Fibroblast of skin of scalp (primary cell): ENCODE measurements at regions not wholly inside any gene's neighbourhood (a gene's known extent, or its start where the extent isn't known, plus 50 kb on each side); places are given as distances from the start of the nearest gene placed in this dataset.

Experiments used
- DNase-seq: peaks from one replicate; pipeline ENCODE4 v3.0.0-alpha.2; 2013

DNA sequence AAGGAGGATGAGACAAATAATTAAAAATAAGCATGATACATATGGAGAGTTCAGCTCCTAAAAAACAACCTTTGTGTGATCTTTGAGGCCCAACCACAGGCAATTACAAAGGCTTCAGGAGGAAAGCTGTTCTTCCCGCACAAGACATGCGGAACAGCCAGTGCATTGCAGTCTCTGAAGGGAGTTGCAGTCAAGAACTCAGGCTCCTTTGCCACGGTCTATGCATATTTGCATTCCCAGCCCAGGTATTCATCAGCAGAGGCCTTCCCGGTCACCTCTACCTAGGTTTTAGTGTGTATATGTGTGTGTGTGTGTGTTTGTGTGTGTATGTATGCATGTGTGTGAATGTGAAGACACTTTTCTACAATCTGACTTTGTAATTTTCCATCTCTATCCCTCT is 600.6 kb upstream of the PCDH10 start:
- DNase-seq, result no peak

DNA sequence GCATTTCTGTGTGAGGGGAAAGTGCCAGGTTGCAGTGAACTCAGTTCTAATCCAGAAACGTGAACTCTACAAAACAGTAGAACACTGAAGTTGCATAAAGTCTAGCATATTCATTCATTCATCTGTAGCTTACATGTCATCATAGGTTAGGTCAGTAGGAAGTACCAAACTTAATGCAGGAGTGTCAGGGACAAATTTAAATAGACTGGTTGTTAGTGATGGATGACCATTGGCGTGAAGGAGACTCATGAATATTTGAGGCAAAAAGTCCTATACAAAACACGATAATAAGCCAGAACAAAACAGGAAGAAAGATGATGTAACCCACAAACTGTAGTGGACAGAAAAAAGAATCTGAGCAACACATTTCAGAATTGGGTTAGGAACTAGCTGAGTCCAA is 592.8 kb upstream of the PCDH10 start:
- DNase-seq, result no peak

DNA sequence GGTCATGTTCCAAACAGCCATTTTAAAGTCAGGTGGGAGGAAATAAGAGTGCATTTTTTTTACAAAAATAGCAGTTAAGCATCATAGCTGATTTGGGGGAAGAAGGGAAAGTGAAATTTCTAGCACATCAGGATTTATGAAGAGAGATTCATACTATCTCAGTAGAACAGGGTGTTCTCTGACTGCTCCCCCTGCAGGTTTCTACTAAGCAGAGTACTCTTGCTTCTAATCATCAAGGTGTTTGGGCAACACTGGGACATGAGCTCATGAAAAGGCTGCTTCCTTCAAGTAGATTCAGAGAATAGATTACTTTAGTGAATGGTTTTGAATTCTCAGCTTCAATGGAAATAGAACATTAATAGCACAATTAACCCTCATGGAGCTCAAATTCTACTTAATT is 591.4 kb upstream of the PCDH10 start:
- DNase-seq, result no peak

DNA sequence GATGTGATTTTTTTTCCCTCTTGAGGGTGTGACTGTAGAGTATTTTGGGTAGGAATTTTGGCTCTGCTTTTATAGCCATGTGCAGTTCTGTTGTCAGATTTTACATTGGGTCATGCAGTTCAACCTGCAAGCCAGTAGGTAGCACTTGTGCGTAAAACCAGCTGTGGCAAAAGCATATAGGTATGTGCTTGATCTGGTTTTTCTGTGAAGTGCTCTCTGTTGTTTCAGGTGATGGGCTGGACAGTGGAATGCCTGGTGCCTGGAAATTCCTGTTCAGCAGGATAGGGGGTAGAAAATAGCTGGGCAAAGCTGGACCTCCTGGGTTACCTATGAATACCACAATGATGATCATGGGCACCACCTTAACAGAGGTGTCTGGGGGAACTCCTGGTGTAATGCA is 584.2 kb upstream of the PCDH10 start:
- no peak for DNase-seq

DNA sequence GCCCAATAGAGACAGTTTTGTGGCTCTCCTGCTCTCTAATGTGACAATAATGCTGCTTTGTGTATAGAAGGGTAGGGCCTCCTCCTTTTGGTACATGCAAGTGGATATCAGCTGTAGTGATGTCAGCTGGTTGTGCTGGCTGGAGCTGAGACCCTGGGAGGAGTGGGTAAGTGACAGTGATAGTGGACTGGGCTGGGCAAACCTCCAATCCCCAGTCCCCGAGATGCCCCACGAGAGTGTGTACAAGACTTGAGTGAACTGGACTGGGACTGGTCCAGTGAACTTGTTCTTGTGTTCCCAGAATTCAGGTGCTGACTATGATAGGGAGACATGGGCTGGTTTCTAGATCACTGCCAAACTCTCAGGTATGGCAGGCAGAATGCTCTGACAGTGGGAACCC is 583.6 kb upstream of the PCDH10 start:
- DNase-seq, result no peak

DNA sequence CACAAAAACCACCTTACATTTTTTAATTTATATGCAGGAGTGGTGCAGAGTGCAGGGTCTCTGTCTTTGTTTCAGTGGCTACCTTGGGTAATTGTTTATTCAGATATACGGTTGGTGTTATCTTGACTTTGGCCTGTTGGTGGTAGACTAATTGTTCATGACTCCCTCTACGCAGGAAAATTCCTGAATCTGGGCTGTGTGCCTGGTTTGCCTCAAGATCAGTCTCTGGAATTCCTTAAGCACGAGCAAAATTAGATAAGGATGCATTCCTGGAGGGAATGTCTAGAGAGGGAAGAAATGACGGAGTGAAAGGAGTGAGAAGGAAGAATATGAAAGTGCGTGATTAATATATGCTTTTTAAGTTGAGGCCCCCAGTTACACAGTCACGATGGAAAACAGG is 576.9 kb upstream of the PCDH10 start:
- DNase-seq, result peak; percentile 29

DNA sequence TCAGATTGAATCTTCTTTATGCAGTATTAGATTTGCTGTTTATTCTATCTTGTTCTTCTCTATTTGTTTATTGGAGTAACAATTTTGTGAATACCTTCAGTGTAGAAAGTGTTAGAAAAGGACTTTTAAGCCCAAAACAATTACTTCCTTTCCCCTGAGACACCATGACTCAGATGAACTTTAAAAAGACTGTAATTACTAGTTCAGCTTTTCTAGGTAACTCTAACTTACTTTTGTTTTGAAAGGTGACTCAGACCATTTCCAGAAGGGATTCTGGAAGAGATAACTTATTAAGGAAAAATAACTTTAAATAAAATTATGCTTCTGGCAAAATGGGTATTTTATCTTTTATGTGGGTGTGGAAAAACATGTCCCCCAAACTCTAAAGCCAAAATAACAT is 561.5 kb upstream of the PCDH10 start:
- no peak for DNase-seq

DNA sequence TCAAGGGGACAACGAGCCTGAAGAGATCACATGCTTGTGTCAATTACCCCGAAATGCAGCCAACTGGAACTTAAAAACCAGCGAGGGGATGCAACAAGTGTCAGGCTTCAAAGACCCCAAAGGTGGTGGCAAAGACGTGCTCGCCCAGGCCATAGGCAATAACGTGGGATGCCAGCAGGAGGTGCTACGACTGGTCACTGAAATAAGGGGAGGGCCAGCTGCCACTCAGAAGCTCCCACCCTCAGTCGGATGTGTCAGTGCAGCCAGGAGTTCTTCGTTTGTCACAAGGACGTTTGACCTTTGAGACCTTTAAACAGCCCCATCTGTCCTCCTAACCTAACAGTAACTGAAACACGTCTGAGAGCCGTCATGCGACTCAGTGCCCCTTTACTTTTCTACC is 556.8 kb upstream of the PCDH10 start:
- DNase-seq, result no peak

DNA sequence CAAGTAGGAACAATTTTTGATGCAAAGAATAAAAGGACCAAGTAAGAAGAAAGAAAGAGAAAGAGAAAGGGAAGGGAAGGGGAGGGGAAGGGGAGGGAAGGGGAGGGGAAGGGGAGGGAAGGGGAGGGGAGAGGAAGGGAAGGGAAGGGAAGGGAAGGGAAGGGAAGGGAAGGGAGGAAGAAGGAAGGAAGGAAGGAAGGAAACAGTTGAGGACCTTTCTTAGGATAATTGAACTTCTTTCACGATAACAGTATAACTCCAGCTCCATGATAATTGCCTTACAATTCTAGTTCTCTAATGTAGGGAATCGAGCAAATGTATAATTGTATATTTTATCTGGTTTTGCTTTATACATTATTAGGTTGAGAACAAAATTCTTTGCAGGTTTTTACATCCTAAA is 556.2 kb upstream of the PCDH10 start:
- no peak for DNase-seq

DNA sequence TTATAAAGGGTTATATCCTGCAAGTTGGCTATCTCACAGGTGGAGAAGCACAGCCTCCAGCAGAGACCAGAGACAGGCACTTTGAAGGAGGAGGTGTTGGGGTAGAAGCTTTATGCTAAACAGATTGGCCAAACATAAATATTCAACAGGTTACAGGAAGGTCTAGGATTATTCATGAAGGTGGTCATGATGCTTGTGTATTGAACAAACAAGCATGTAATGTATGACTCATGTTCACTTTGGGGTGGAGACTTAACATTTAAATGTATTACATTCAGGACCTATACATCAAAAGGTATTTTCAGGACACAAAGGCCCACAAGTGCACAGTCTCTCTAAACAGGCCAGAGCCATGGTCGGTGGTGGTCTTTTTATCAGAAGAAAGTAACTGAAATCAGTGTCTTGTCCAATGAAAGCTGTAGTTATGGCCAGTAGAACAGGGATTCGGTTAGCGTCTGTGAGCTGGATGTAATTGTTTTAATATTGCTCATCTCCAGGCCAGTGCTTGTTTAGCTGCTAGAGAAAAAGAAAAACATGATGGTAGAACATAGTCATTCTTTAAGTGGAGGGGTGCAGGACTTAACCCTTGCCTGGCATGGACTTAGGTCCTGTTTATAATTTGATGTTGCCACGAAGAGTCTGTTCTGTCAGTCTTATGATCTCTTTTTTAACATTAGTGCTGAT is 555.2 kb upstream of the PCDH10 start:
- DNase-seq, result no peak

DNA sequence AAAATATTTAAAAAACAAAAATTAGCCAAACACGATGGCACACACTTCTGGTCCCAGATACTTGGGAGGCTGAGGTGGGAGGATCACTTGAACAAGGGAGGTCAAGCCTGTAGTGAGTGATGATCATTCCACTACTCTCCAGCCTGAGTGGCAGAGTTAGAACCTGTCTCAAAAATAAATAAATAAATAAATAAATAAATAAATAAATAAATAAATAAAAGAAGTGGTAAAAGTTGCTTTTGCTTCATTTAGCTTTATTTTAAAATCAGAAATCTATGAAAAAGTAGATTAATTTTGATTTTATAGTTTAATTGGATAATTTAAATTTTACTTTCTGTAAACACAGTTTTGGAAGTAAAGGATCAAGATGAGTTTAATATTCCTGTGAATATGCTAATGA is 552.9 kb upstream of the PCDH10 start:
- no peak for DNase-seq

DNA sequence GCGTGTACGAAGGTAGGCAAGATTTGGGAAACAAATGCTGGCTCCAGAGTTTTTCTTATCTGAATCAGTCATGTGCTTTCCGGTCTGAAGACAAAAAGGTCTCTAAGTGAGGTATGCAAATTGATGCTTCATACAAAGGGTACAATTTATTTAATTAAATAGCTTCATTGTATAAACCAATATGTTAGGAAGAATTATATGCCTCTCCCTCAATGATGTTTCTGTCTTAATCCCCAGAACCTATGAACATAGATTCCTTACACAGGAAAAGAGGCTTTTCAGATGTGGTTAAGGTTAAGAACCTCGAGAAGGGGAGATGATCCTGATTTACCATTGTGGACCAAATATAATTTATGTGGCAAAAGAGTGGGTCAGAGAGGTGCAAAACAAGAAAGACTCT is 543.5 kb upstream of the PCDH10 start:
- no peak for DNase-seq

DNA sequence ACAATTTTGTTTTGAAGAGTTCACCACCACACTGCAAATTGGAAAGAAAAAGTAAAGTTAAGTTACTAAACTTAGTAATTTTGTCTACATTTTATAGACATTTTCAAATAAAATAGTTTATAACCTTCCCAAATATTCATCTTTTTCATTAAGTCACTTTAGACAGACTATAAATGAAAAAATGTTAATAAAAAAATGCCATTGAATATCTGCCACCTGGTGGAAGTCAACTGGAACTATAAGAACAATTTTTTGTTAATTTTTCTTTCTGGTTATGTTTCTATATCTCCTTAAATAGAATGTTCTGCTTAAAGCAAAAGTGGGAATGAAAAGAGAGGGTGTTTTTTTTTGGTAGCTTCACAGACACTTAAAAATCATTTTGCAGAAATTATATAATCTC is 534.4 kb upstream of the PCDH10 start:
- DNase-seq, result peak; percentile 2

DNA sequence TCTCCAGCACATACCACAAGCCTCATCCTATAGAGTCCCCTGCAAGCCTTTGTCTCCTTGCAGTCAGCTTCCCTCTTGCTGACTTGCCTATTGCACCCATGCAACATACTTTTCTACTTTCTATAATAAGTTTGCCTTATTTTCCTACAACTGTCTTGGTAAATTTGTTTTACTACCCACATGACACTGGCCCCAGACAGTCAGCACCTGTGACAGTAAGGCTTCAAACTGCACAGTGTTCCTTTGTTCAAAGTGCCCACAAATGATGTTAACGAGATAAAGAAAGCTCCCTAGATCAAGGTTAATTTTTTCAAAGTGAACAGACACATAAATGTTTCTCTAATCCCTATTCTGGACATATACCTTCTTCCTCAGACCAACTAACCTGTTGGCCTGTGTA is 529.1 kb upstream of the PCDH10 start:
- no peak for DNase-seq

DNA sequence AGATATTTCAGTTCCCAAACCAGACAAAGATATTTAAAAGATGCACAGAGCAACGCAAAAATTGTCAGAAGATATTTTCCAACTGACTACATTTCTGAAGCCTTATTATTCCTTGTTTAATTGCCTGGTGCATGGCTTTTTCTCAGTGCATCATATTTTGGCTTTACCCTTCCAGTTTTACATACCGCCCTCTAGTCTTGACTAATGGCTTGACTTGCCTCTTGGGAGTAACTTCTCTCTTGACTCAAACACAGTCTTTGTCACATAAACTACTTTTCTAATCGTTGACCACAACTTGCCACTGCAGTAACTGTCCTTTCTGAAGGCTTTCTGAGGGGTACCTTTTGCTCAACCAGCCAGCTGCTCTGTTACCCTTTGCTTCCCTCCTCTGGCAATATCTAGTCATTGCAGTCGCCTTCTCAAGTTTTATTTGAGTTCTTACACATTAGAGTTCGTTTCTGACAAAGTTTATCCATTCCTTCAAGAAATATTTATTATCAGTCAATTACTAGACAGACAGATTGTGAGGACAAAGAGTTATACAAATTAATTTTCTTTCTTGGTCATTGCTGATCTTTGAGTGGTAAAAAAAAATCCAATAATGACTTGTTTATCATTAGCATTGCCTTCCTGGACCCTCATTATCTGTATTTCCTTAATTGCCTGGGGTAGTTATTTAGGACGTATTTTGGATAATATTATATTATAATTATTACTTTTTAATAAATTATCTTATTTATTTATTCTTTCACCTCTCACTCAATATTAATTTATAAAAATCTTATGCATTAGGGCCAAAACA is 506.9 kb upstream of the PCDH10 start:
- DNase-seq, result peak; percentile 42

DNA sequence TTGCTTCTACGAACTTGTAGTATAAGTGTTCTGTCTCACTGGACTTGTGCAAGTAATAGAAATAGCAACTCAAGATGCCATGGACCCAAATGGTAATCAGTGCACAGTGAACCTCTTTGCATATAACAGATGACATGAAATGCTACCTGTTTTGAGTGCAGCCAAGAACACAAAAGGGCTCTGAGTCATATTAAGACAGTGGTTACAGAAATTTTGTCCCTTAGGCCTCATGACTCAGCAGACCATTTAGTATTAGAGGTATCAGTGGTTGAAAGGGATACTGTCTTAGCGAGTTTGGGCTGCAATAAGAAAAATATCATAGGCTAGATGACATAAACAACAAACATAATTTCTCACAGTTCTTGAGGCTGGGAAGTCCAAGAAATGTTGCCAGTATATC is 502.9 kb upstream of the PCDH10 start:
- DNase-seq, result no peak

DNA sequence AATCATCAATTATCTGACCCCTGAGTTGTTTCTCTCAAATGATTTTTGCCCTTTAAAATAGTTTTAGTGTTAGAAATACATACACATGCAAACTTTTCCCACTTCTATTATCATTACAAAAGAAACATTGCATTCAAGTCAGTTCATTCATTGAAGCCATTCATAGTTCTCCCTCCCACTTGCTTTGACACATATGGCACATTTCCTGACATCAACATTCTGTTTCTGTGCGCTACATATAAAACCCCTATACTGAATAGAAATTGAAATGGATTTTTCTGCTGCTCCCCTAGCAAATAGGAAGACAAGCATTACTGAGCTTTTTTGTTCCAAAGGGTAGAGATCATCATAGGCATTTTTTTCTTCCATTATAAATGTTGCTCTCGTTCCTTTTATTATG is 497.9 kb upstream of the PCDH10 start:
- DNase-seq, result no peak

DNA sequence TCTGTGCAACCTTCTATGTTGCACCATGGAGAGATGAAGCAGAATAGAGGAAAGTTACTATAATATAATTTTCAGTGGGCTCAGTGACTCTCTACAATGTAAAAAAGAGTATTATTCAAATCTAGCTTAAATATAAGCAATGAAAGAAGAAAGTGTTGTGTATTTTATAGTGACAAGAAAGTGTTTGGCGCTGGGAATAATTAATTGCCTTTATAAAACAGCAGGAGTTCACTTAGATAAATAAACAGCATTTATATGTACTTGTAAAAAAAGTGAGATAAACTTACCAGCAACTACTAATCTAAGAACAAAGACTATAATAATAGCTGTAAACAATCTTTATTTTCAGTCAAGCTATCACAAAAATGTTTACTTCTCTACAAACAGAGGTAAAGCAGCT is 488.9 kb upstream of the PCDH10 start:
- DNase-seq, result no peak

DNA sequence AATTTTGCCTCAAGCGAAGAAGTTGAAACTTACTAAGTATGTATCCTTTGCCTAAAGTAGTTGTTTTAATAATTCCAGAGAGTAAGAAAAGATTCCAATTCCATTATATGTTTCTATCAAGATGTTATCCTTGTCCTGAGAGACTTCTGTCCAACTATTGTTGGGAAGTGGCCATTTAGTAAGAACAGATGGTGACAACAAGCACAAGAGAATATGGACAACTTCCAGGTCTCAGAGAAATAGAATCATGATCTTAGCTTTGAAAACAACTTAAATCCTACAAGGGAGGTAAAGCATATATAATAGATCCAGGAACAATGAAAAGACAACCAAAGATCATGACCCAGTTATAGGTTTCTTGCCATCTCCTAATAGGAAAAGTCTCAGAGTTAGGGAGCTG is 486.6 kb upstream of the PCDH10 start:
- no peak for DNase-seq

DNA sequence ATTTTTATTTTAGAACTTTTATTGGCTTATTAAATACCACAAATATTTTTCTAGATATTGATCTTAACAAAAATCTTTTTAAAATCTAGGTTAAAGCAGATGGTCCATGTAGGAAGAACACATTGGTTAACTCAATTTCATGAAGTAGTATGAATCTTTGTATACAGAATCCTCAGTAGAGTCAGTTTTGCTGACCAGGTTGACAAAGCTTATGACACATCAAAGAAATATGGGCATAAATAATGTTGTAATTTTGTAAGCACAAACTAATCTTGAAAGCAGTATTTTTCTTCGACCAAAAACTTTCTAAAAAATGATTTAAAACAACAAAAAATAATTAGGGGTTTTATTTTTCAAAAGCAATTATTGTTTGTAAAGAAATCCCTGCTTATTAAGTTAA is 479.3 kb upstream of the PCDH10 start:
- no peak for DNase-seq

DNA sequence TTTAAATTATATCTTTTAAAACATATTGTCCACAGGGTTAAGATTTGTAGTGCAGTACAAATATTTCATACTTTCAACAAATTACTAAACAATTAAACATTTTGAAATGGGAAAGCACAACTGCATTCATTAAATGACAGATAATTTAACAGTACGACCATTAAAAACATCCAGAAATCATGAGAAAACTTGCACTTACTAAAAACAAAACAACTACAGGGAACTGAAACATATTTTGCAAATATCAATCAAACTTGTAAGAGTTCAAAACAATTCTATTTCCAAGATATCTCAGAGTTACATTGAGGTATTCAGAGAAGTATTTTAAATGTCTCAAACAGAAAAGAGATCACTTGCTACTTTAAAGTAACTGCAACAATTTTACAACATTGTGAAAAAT is 478.5 kb upstream of the PCDH10 start:
- DNase-seq, result no peak

DNA sequence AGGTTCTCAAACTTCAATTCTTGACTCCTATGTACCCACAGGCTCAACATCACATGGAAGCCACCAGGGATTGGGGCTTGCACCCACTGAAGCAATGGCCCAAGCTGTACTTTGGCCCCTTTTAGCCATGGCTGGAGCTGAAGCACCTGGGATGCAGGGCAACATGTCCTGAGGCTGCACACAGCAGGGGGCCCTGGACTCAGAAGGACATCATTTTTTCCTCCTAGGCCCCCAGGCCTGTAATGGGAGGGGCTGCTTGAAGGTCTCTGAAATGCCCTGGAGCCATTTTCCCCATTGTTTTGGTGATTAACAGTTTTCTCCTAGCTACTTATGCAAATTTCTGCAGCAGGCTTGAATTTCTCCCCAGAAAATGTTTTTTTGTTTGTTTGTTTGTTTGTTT is 465.1 kb upstream of the PCDH10 start:
- no peak for DNase-seq

DNA sequence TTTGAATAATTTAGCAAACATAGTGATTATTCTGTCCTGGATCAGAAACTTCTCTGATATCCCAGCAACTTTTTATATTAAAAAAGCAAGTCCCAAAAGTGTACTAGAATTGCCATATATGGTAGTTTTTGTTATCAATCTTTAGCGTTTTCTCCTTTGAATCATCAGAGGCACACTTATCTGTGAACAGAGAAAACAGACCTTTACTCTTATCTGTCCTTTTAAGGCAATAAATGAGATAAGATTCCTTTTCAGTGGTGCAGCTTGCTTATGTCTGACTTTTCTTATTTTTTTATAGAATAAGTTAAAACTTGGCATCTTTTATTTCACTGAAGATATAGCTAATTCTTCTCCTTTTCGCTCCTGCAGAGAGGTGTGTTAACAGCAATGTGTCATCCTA is 458.1 kb upstream of the PCDH10 start:
- no peak for DNase-seq

DNA sequence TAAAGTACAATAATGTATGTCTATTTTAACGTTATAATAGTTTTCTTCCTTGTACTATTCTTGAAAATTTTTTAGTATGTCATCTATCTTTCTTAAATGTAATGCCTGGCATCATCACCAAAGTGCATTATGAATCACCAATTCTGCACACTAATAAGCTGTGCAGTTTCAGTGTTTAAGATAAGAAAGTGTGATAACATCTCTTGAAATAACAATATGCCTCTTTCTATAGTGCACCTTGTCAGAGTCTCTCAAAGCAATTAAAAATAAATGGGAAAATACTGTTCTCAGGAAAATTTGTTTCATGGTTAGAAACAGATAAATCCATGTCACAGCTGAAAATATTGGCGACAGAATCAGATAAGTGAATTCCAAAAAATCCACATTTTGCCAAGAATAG is 457.4 kb upstream of the PCDH10 start:
- DNase-seq, result no peak

DNA sequence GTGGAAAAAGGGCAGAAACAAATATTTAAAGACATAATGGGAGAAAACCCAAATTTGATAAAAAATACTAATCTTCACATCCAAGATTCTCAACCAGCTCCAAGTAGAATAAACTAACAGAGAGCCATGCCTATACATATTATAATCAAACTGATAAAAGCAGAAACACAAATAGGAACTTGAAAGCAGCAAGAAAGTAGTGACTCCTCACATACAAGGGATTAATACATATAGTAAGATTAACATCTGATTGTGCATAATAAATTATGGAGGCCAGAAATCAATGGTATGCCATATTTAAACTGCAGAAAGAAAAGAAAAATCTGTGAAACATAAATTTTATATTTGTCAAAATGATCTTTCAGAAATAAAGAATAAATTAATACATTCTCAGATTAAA is 454.3 kb upstream of the PCDH10 start:
- no peak for DNase-seq
